Lower lobe of right lung (tissue), 2 donors: ENCODE measurements at regions not wholly inside any gene's neighbourhood (a gene's known extent, or its start where the extent isn't known, plus 50 kb on each side); places are given as distances from the start of the nearest gene placed in this dataset.

Experiments
- ATAC-seq, 2 donors: fragments of 200-7000 bp; cut with Tn5 transposase; one replicate each; pipeline ENCODE4 v1.9.1; 2020 to 2022; ENCODE audit warnings: mild to moderate bottlenecking in 2 of 2, moderate library complexity in 2 of 2
- DNase-seq: peaks from one replicate; pipeline ENCODE4 v3.0.0-alpha.2; 2020
- H3K27ac ChIP-seq: fragments of 200-600 bp; one replicate; pipeline ENCODE4 v1.8.0; 2022
- H3K27me3 ChIP-seq: fragments of 200-600 bp; one replicate; pipeline ENCODE4 v1.8.0; 2022; ENCODE audit warnings: low read depth
- H3K36me3 ChIP-seq: fragments of 200-600 bp; one replicate; pipeline ENCODE4 v1.8.0; 2022; ENCODE audit warnings: mild to moderate bottlenecking
- H3K4me1 ChIP-seq: fragments of 200-600 bp; one replicate; pipeline ENCODE4 v1.8.0; 2022
- H3K4me3 ChIP-seq: fragments of 200-600 bp; one replicate; pipeline ENCODE4 v1.8.0; 2022; ENCODE audit warnings: mild to moderate bottlenecking
- H3K9me3 ChIP-seq: fragments of 200-600 bp; one replicate; pipeline ENCODE4 v1.8.0; 2022
- intact Hi-C: fragments of 100-400 bp; cut with DNase I; formaldehyde crosslinking; loops from one replicate; pipeline ENCODE4 v1.11.0; 2022
- TF ChIP-seq, protein P1 (sequence below): fragments of 200-600 bp; IDR thresholded peaks from one replicate; pipeline ENCODE4 v1.8.0; 2022; ENCODE audit warnings: antibody characterized with exemption, mild to moderate bottlenecking
- donor health status: DM: no; HTN: yes; CAD: no; lungs with severe emphysema.

DNA sequence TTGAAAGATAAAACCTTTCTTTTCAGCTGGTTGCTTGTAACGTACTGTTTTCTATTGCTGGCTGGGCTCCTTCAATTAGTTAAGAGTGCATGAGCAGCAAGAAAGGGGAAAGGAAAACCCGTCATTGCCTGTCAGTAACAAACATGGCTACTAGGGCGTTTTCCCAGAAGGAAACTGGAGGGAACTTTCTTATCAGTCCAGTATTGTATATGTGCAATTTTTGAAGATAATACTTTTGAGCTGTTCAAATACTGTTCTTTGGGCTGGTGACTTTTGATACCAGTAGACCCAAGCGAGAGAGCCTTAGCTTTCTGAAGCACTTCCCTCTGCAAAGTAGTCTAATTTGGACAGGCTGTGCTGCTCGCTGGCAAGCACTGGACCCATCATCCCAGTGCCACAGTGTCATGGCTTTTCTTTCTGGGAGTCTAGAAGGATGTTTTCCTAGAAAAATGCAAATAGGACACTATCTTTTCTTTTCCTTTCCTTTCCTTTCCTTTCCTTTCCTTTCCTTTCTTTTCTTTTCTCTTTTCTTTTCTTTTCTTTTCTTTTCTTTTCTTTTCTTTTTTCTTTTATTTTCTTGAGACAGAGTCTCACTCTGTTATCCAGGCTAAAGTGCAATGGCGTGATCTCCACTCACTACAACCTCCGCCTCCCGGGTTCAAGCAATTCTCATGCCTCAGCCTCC is 149.9 kb upstream of the SMIM23 start:
- Histone ChIP-seq H3K27me3 (no peaks in the 10 kb centered on the region), H3K27ac (no peak overlapping the region), H3K4me3 (no peak overlapping the region), H3K9me3 (no peaks in the 10 kb centered on the region), H3K36me3 (no peaks in the 10 kb centered on the region), H3K4me1 (peaks cover 11% of the 10 kb centered on the region)
- DNase-seq (no peak), ATAC-seq (peak in 1 of 2 donors; percentile 24)
- TF ChIP-seq, protein P1, sequence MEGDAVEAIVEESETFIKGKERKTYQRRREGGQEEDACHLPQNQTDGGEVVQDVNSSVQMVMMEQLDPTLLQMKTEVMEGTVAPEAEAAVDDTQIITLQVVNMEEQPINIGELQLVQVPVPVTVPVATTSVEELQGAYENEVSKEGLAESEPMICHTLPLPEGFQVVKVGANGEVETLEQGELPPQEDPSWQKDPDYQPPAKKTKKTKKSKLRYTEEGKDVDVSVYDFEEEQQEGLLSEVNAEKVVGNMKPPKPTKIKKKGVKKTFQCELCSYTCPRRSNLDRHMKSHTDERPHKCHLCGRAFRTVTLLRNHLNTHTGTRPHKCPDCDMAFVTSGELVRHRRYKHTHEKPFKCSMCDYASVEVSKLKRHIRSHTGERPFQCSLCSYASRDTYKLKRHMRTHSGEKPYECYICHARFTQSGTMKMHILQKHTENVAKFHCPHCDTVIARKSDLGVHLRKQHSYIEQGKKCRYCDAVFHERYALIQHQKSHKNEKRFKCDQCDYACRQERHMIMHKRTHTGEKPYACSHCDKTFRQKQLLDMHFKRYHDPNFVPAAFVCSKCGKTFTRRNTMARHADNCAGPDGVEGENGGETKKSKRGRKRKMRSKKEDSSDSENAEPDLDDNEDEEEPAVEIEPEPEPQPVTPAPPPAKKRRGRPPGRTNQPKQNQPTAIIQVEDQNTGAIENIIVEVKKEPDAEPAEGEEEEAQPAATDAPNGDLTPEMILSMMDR = no peak
- intact Hi-C loops = no loop called here

DNA sequence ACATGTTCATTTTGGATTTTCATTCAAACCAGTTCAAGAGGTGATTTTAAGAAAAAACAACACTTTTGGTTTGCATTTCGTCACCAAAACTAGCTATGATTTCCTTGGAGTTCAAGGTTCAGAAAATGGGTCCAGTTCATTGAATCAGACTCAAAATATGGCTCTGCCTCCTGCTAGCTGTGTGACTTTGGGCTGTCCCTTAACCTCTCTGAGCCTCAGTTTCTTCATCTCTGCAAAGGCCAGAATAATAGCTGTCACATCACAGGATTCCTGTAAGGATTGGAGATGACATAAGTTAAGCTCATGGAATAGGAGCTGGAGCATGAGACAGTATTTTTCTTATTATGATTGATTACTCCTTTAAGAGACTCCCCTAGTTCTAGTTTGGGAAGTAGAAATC is 147.8 kb upstream of the SMIM23 start:
- DNase-seq = no peak
- no peak overlapping the region for H3K27ac ChIP-seq
- no peak for ATAC-seq
- no peaks in the 10 kb centered on the region for H3K9me3 ChIP-seq
- H3K4me3 ChIP-seq = no peak overlapping the region
- H3K27me3 ChIP-seq = no peaks in the 10 kb centered on the region
- H3K4me1 ChIP-seq = peaks cover 11% of the 10 kb centered on the region
- TF ChIP-seq, protein P1 = no peak
- intact Hi-C loops = no loop called here
- H3K36me3 ChIP-seq = no peaks in the 10 kb centered on the region

DNA sequence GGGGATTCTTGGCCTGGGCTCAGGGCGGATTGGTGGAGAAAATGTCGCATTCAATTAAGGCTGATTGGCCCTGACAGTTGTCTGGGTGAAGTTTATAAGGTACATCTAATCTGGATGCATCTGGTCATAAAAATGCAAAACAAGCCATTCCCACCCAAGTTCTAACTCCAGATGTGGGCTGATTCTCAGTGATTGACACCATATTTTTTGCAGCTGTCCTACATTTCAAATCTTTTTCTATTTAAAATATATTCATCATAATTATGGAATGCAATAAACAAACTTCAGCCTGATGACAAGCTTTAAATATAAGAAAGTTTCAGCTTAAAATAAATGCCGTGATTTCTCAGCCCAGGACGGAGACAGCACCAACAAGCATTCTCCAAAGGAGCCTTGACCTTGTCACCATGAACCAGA is 146.4 kb upstream of the SMIM23 start:
- intact Hi-C loops = no loop called here
- Histone ChIP-seq H3K4me1 (peaks cover 6% of the 10 kb centered on the region), H3K9me3 (no peaks in the 10 kb centered on the region), H3K27me3 (no peaks in the 10 kb centered on the region), H3K36me3 (no peaks in the 10 kb centered on the region), H3K4me3 (no peak overlapping the region), H3K27ac (no peak overlapping the region)
- DNase-seq (no peak), ATAC-seq (no peak)
- TF ChIP-seq, protein P1 = no peak

DNA sequence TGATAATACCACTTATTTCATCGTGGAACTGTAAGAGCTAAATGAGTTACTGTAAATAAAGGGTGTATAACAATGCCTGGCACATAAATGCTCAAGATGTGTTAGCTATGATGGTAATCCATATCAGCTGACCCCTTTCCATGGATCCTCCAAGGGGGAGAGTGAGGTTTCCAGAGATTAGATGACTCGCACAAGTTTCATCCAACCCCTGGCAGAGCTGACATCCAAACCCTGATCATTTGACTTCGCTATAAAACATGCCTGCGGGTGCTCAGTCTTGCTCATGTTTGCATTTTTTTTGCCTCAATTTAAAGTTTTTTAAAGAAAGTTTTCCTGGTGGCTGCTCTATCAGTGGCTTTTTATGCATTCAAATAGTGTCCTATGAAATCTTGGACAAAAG is 145.7 kb upstream of the SMIM23 start:
- Histone ChIP-seq H3K9me3 (no peaks in the 10 kb centered on the region), H3K27ac (no peak overlapping the region), H3K27me3 (no peaks in the 10 kb centered on the region), H3K4me1 (no peaks in the 10 kb centered on the region), H3K4me3 (no peak overlapping the region), H3K36me3 (no peaks in the 10 kb centered on the region)
- TF ChIP-seq, protein P1 = no peak
- intact Hi-C loops = no loop called here
- no peak for ATAC-seq
- DNase-seq = no peak

DNA sequence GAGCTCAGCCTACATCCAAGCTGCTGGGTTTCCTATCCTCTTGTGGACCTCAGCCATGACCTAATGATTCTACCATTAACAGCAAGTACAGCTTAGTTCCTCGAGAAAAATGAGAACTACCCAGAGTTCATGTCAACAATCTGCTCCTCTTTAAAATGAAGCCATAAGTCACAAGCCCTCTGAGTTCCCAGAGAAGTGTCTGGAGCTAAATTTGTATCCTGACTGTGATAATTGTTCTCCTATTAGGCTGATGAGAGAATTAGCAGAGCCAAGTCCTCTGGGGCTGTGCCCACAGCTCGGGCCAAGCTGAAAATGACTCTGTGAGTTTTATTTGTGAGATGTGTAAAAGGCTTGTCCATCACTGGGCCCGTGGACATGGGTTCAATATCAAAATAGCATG is 145.1 kb upstream of the SMIM23 start:
- no peak for ATAC-seq
- Histone ChIP-seq H3K9me3 (no peaks in the 10 kb centered on the region), H3K27me3 (no peaks in the 10 kb centered on the region), H3K4me1 (no peaks in the 10 kb centered on the region), H3K36me3 (no peaks in the 10 kb centered on the region), H3K4me3 (no peak overlapping the region), H3K27ac (no peak overlapping the region)
- no peak for DNase-seq
- TF ChIP-seq, protein P1 = no peak
- intact Hi-C loops = no loop called here
